HG03521 (cell line): ENCODE measurements at regions not wholly inside any gene's neighbourhood (a gene's known extent, or its start where the extent isn't known, plus 50 kb on each side); places are given as distances from the start of the nearest gene placed in this dataset.

Experiments used
- ATAC-seq: cut with Tn5 transposase; IDR thresholded peaks from one replicate; pipeline ENCODE4 v1.9.1; 2021; ENCODE audit warnings: mild to moderate bottlenecking, moderate library complexity; ENCODE audit not compliant: unreplicated experiment

DNA sequence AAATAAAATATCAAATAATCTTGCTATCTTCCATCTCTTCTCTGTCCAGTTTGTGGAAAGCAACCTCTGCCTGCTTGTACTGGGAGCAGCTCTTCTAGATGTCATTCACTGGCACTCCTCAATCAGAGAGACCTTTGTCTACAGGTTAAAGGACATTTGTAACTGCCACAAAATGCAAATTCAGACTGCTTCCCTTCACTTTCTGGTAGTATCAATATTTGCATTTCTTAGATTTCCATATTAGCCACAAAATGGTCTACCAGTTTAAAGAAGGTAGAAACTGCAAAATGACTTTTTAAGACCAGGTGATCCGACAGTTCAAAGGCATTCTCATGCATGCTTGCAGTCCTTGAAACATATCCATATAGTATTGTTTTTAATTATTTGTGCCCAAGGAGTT, 51.7 kb upstream of the RCN1 start:
- no peak for ATAC-seq

- ATAC-seq: no peak
Measured at GRCh38 chr11:32034680-32035079, 56.2 kb upstream of the RCN1 start.

GRCh38 chr11:32034149-32034548, 56.7 kb upstream of the RCN1 start:
- no peak for ATAC-seq

GRCh38 chr11:32033491-32033890, 57.4 kb upstream of the RCN1 start:
- no peak for ATAC-seq

GRCh38 chr11:32033067-32033466, 57.8 kb upstream of the RCN1 start:
- ATAC-seq: no peak

DNA sequence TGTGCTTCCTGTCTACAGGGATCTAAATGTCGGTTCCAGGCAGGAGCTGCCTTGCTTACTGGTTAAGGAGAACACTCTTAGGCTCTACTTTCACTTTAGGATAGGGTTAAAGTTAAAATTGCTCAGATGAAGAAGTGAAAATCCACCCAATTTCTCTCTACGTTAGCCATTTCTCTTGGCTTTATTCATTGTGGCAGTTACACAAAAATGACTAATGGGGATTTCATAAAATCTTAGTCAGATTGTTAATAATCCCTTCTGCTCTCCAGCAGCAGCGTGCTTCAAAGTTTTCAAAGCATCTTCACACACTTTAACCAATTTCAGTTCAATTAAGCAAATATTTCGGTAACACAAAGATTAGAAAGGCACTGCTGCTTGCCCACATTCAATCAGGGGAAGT, 58.4 kb upstream of the RCN1 start:
- ATAC-seq: no peak

GRCh38 chr11:32032052-32032451, 58.8 kb upstream of the RCN1 start:
- no peak for ATAC-seq

GRCh38 chr11:32030875-32031503, 59.9 kb upstream of the RCN1 start:
- no peak for ATAC-seq

GRCh38 chr11:32029721-32030120, 61.2 kb upstream of the RCN1 start:
- no peak for ATAC-seq

- no peak for ATAC-seq
Measured at GRCh38 chr11:32028201-32028600, 62.7 kb upstream of the RCN1 start.

- ATAC-seq: no peak
Measured at GRCh38 chr11:32026766-32027165, 64.1 kb upstream of the RCN1 start.

GRCh38 chr11:32024948-32025347, 65.9 kb upstream of the RCN1 start:
- ATAC-seq: no peak

GRCh38 chr11:32023370-32024305, 67.2 kb upstream of the RCN1 start:
- ATAC-seq: no peak

- no peak for ATAC-seq
Measured at GRCh38 chr11:32018672-32019071, 72.2 kb upstream of the RCN1 start.

DNA sequence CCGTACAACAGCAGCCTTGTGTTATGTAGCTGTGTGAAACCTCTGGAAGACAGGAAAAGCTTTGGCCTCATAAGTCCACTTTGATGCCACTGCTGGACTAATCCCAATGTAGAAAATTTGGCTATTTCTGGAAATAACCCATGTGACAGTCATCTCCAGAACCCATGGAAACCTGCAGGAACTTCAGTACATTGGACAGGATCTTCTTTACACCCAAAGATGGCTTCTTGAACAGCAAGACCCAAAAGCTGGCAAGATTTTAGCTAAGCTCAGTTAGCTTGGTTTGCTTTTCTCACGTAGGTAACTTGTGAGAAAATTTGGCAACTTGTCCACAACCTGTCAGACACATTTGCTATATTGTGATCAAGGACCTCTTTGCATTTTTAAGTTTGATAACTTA, 74.8 kb upstream of the RCN1 start:
- no peak for ATAC-seq

GRCh38 chr11:32015427-32015826, 75.4 kb upstream of the RCN1 start:
- ATAC-seq: no peak

DNA sequence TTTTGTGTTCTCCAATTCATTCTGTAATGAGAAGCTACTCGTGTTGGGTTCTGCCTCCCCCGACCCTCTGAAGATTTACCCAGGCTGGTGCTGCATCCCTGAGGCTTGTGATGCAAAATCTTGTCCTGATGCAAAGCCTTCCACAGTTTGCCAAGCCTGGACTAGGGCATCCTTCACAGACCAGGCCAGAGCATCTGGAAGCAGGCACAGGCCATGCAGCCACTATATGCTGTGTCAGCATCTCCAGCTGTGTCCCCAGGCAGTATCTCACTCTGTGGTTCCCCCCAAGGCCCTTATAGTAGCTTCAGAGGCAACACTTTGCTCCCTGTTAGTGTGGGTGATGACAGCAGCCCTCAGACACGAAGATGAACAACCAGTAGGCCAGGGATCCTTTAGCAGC, 77.3 kb upstream of the RCN1 start:
- ATAC-seq: no peak

- no peak for ATAC-seq
Measured at GRCh38 chr11:32012049-32012448, 78.8 kb upstream of the RCN1 start.

DNA sequence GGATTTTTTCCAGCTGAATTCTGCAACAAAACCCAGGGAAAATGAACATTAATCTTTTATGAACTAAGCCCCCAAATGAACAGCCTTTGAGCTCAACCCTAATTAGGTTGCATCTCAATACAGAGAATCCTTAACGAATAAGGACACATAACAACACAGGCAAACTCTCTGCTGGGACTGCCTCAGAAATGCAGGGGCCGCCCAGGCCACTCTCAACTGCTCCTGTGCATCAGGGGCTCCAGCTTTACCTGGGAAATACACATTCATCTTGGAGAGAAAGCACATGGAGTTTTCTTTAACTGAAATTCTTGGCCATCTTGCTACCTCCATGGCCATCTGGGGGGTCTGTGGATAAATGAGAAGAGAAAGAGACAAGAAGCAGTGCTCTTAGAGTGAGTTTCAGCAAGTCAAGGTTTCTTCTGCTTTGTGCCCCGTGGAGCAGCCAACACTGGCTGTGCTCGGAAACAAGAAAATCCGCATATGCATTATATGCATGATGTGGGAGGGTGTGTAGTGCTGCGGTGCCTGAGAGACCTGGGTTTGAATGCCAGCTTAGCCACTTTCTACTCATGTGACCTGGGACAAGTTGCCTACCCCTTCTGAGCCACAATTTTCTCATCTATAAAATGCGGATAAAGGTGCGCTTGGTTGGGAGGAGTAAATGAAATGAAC, 81.9 kb upstream of the RCN1 start:
- ATAC-seq: no peak

- peak; percentile 68 for ATAC-seq
Measured at GRCh38 chr11:32006799-32007388, 84.0 kb upstream of the RCN1 start.

GRCh38 chr11:32005786-32006416, 85.0 kb upstream of the RCN1 start:
- no peak for ATAC-seq
